CD14-positive monocyte (primary cell): ENCODE measurements at regions not wholly inside any gene's neighbourhood (a gene's known extent, or its start where the extent isn't known, plus 50 kb on each side); places are given as distances from the start of the nearest gene placed in this dataset.

Source experiments
- DNase-seq, 3 donors: peaks; one replicate each; pipeline ENCODE4 v3.0.0-alpha.2; 2011 to 2022
- H2AFZ ChIP-seq: 2 replicates; pipeline ENCODE4 v1.6.0; 2012; ENCODE audit warnings: mild to moderate bottlenecking, low read depth, low read length, inconsistent platforms; ENCODE audit not compliant: insufficient read depth, poor library complexity, severe bottlenecking
- H3K27ac ChIP-seq, 2 donors: 1 replicate in 1 of 2; 2 replicates in 1 of 2; pipeline ENCODE4 v1.5.1; 2012 to 2013; ENCODE audit warnings: low read length in 2 of 2, control low read depth in 1 of 2, inconsistent platforms in 1 of 2, low read depth in 1 of 2, mild to moderate bottlenecking in 1 of 2
- H3K27me3 ChIP-seq, 2 donors: one replicate each; pipeline versions ENCODE4 v1.6.0 to v1.6.1; 2011 to 2013; ENCODE audit warnings: low read length in 2 of 2; ENCODE audit not compliant: control insufficient read depth in 2 of 2, insufficient read depth in 2 of 2
- H3K36me3 ChIP-seq, 2 donors: replicated peaks in 1 of 2; 1 replicate in 1 of 2; 2 replicates in 1 of 2; pipeline versions ENCODE4 v1.5.1 to v1.6.1; 2012 to 2013; ENCODE audit warnings: low read length in 2 of 2, control low read depth in 1 of 2, inconsistent platforms in 1 of 2, mild to moderate bottlenecking in 1 of 2; ENCODE audit not compliant: insufficient read depth in 2 of 2, control insufficient read depth in 1 of 2
- H3K4me1 ChIP-seq, 2 donors: 1 replicate in 1 of 2; 2 replicates in 1 of 2; pipeline versions ENCODE4 v1.5.1 to v1.6.1; 2012 to 2013; ENCODE audit warnings: low read length in 2 of 2, control low read depth in 1 of 2, inconsistent platforms in 1 of 2, mild to moderate bottlenecking in 1 of 2, moderate library complexity in 1 of 2; ENCODE audit not compliant: insufficient read depth in 2 of 2, control insufficient read depth in 1 of 2
- H3K4me2 ChIP-seq: replicated peaks from 2 replicates; pipeline ENCODE3; 2012; ENCODE audit warnings: low read length, moderate library complexity, mild to moderate bottlenecking; ENCODE audit not compliant: poor library complexity, severe bottlenecking; ENCODE audit errors: extremely low read depth
- H3K4me3 ChIP-seq, 3 experiments: fragments of 200-600 bp in 1 of 3; sonication (generic) in 1 of 3; replicated peaks in 1 of 3; 1 replicate in 2 of 3; 2 replicates in 1 of 3; pipeline ENCODE4 v1.5.1; 2011 to 2013; ENCODE audit warnings: low read length in 3 of 3, mild to moderate bottlenecking in 3 of 3, control low read depth in 2 of 3, low read depth in 2 of 3, inconsistent platforms in 1 of 3, moderate library complexity in 1 of 3
- H3K79me2 ChIP-seq: 2 replicates; pipeline ENCODE4 v1.6.0; 2012; ENCODE audit warnings: mild to moderate bottlenecking, control low read depth, inconsistent platforms, low read length, moderate library complexity; ENCODE audit not compliant: insufficient read depth
- H3K9ac ChIP-seq: 2 replicates; pipeline ENCODE4 v1.6.0; 2017; ENCODE audit warnings: low read length, mild to moderate bottlenecking; ENCODE audit not compliant: insufficient read depth, poor library complexity, severe bottlenecking
- H3K9me3 ChIP-seq, 2 donors: replicated peaks in 1 of 2; 1 replicate in 1 of 2; 2 replicates in 1 of 2; pipeline versions ENCODE4 v1.5.1 to v1.6.1; 2012 to 2013; ENCODE audit warnings: low read length in 2 of 2, control low read depth in 1 of 2; ENCODE audit not compliant: control insufficient read depth in 1 of 2, insufficient read depth in 1 of 2
- H4K20me1 ChIP-seq: 2 replicates; pipeline ENCODE4 v1.6.0; 2012; ENCODE audit warnings: mild to moderate bottlenecking, low read length, control low read depth, moderate library complexity; ENCODE audit not compliant: insufficient read depth
- H3K27ac Mint-ChIP-seq, 7 donors: one replicate each; pipeline ENCODE4 v1.8.0; 2020; ENCODE audit warnings: mild to moderate bottlenecking in 7 of 7, mixed read lengths in 7 of 7, moderate library complexity in 6 of 7, inconsistent platforms in 2 of 7
- H3K27me3 Mint-ChIP-seq, 3 donors: one replicate each; pipeline ENCODE4 v1.8.0; 2021 to 2022; ENCODE audit warnings: low read depth in 3 of 3, mild to moderate bottlenecking in 3 of 3, mixed read lengths in 3 of 3, moderate library complexity in 3 of 3, inconsistent platforms in 1 of 3
- H3K36me3 Mint-ChIP-seq, 2 donors: one replicate each; pipeline ENCODE4 v1.8.0; 2020; ENCODE audit warnings: mixed read lengths in 2 of 2, inconsistent platforms in 1 of 2, mild to moderate bottlenecking in 1 of 2
- H3K4me1 Mint-ChIP-seq: one replicate; pipeline ENCODE4 v1.8.0; 2020; ENCODE audit warnings: mild to moderate bottlenecking, mixed read lengths
- H3K4me3 Mint-ChIP-seq, 2 donors: one replicate each; pipeline ENCODE4 v1.8.0; 2020; ENCODE audit warnings: mild to moderate bottlenecking in 2 of 2, mixed read lengths in 2 of 2, moderate library complexity in 1 of 2
- H3K9me3 Mint-ChIP-seq, 7 donors: one replicate each; pipeline ENCODE4 v1.8.0; 2020 to 2022; ENCODE audit warnings: mixed read lengths in 7 of 7, mild to moderate bottlenecking in 6 of 7, moderate library complexity in 6 of 7, inconsistent platforms in 2 of 7
- CTCF ChIP-seq: fragments of 200-600 bp; IDR thresholded peaks from one replicate; pipeline ENCODE4 v1.8.0; 2022; ENCODE audit warnings: antibody characterized with exemption, mild to moderate bottlenecking
- WGBS: methylation state at CpG from one replicate; pipeline ENCODE4 v1.1.5; 2013; ENCODE audit warnings: missing lambda C conversion rate; ENCODE audit not compliant: insufficient coverage; 5-methylcytosine and 5-hydroxymethylcytosine counted together
- intact Hi-C, 2 donors: fragments of 100-400 bp; cut with micrococcal nuclease; formaldehyde crosslinking; loops; one replicate each; pipeline versions ENCODE4 v1.15.0 to v1.15.1; 2023

GRCh38 chr2:145343287-145343686 lies 823.4 kb upstream of the ZEB2 start:
- Histone ChIP-seq H3K36me3 (no peaks in the 10 kb centered on the region), H3K4me3 (no peak overlapping the region), H3K27me3 (no peaks in the 10 kb centered on the region), H2AFZ (no peak overlapping the region), H4K20me1 (no peaks in the 10 kb centered on the region), H3K27ac (no peak overlapping the region), H3K9me3 (peaks cover 0 to 8% of the 10 kb centered on the region in 2 donors), H3K4me1 (no peaks in the 10 kb centered on the region), H3K4me2 (no peak overlapping the region), H3K79me2 (no peaks in the 10 kb centered on the region), H3K9ac (no peak overlapping the region)
- WGBS = no CpG with 5 or more reads among the region's 2 CpGs
- Mint-ChIP-seq H3K4me3 (no peak overlapping the region), H3K27ac (no peak overlapping the region), H3K36me3 (no peaks in the 10 kb centered on the region), H3K9me3 (peaks cover 6 to 23% (median 13%) of the 10 kb centered on the region in 7 donors), H3K27me3 (peaks cover 0 to 2% (median 0%) of the 10 kb centered on the region in 3 donors), H3K4me1 (no peaks in the 10 kb centered on the region)
- intact Hi-C loops = no loop called here
- no peak for DNase-seq
- no peak for TF ChIP-seq CTCF

GRCh38 chr2:145341536-145341935 lies 821.6 kb upstream of the ZEB2 start:
- peaks cover 6 to 23% (median 13%) of the 10 kb centered on the region in 7 donors for H3K9me3 Mint-ChIP-seq
- no peaks in the 10 kb centered on the region for H3K4me1 ChIP-seq
- no peaks in the 10 kb centered on the region for H3K36me3 Mint-ChIP-seq
- WGBS = no CpG with 5 or more reads among the region's 2 CpGs
- no peaks in the 10 kb centered on the region for H4K20me1 ChIP-seq
- no peak overlapping the region for H3K9ac ChIP-seq
- no peak for DNase-seq
- no peak overlapping the region for H3K27ac Mint-ChIP-seq
- peaks cover 0 to 8% of the 10 kb centered on the region in 2 donors for H3K9me3 ChIP-seq
- intact Hi-C loops = no loop called here
- H3K4me3 Mint-ChIP-seq = no peak overlapping the region
- H3K27me3 Mint-ChIP-seq = peaks cover 0 to 2% (median 0%) of the 10 kb centered on the region in 3 donors
- no peak overlapping the region for H3K27ac ChIP-seq
- no peak overlapping the region for H2AFZ ChIP-seq
- no peak overlapping the region for H3K4me3 ChIP-seq
- H3K4me1 Mint-ChIP-seq = no peaks in the 10 kb centered on the region
- H3K27me3 ChIP-seq = no peaks in the 10 kb centered on the region
- H3K36me3 ChIP-seq = no peaks in the 10 kb centered on the region
- no peak for TF ChIP-seq CTCF
- H3K79me2 ChIP-seq = no peaks in the 10 kb centered on the region
- H3K4me2 ChIP-seq = no peak overlapping the region
